ENCODE measurements at regions not wholly inside any gene's neighbourhood (a gene's known extent, or its start where the extent isn't known, plus 50 kb on each side); places are given as distances from the start of the nearest gene placed in this dataset.

DNA sequence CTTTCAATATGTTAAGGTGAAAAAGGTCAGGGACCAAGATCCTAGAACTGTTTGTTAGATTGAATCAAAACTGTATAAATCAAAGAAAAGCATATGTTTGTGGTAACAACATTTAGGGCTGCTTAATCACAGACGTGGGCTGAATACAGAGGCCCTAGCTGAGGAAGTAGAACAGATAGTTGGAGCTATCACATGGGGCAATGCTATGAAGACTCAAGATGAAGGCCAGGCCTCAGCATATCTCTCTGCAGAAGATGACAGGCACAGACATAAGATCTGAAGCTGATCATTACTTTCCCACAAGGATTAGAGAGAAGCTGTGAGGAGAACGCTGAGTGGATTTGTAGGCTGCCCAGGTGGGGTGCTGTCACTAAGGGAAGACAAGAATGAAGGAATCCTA, 158.6 kb upstream of the CARD18 start:
- DNase-seq (ENCODE audit: low read depth, low spot score): no peak
- H3K4me2 ChIP-seq (ENCODE audit: low read length): peak overlapping the region; percentile 8; the same call in 1 of the 2 replicates
- H3K9me2 ChIP-seq (ENCODE audit: insufficient read depth): no peaks in the 10 kb centered on the region
- no peaks in the 10 kb centered on the region for H3K79me2 ChIP-seq (ENCODE audit: insufficient read depth, low read length)
- no peak; the same call in 1 of the 2 replicates for ATAC-seq
- no peaks in the 10 kb centered on the region for H4K20me1 ChIP-seq (ENCODE audit: insufficient read depth)
- H3K9me3 ChIP-seq (ENCODE audit: control insufficient read depth in 1 of 2, insufficient read depth in 1 of 2, low read depth in 1 of 2, low read length in 2 of 2): no peaks in the 10 kb centered on the region
- no peaks in the 10 kb centered on the region for H3K36me3 ChIP-seq (ENCODE audit: control insufficient read depth in 1 of 2, insufficient read depth in 2 of 2, low read length in 2 of 2)
- H3K4me3 ChIP-seq (replicated peaks in 1 of 2; ENCODE audit: low read depth in 1 of 2, low read length in 2 of 2): no peak overlapping the region
- ChIA-PET CTCF (no interaction called here), RAD21 (ENCODE audit: low non-redundant PET in 1 of 2, low total read pairs in 2 of 2, uncharacterized antibody in 2 of 2, unreplicated experiment in 2 of 2) (no interaction called here), POLR2A (no interaction called here)
- BruUV-seq (replicated peaks): no TSS peak
- TF ChIP-seq CBX3 (IDR thresholded peaks at IDR 0.05; ENCODE audit: low read depth): no peak
- TF ChIP-seq FOSL1 (IDR thresholded peaks at IDR 0.05; ENCODE audit: low read depth): no peak
- TF ChIP-seq POLR2A (IDR thresholded peaks at IDR 0.05; ENCODE audit: borderline replicate concordance, extremely low read depth, insufficient read depth, insufficient read length): no peak
- TF ChIP-seq CEBPB (IDR thresholded peaks at IDR 0.05; ENCODE audit: low read depth): no peak
- TF ChIP-seq, protein P1, sequence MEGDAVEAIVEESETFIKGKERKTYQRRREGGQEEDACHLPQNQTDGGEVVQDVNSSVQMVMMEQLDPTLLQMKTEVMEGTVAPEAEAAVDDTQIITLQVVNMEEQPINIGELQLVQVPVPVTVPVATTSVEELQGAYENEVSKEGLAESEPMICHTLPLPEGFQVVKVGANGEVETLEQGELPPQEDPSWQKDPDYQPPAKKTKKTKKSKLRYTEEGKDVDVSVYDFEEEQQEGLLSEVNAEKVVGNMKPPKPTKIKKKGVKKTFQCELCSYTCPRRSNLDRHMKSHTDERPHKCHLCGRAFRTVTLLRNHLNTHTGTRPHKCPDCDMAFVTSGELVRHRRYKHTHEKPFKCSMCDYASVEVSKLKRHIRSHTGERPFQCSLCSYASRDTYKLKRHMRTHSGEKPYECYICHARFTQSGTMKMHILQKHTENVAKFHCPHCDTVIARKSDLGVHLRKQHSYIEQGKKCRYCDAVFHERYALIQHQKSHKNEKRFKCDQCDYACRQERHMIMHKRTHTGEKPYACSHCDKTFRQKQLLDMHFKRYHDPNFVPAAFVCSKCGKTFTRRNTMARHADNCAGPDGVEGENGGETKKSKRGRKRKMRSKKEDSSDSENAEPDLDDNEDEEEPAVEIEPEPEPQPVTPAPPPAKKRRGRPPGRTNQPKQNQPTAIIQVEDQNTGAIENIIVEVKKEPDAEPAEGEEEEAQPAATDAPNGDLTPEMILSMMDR (IDR thresholded peaks at IDR 0.05 in 2 of 3, conservative IDR thresholded peaks at IDR 0.05 in 1 of 3; ENCODE audit: borderline replicate concordance in 1 of 3, insufficient read depth in 1 of 3, low read depth in 2 of 3, low read length in 2 of 3): no peak
- TF ChIP-seq, protein P2, sequence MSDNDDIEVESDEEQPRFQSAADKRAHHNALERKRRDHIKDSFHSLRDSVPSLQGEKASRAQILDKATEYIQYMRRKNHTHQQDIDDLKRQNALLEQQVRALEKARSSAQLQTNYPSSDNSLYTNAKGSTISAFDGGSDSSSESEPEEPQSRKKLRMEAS (IDR thresholded peaks at IDR 0.05): no peak
- no peak for TF ChIP-seq EZH2 (IDR thresholded peaks at IDR 0.05)
- intact Hi-C loops (cut with micrococcal nuclease): no loop called here
- no peaks in the 10 kb centered on the region for H3K27me3 ChIP-seq (ENCODE audit: insufficient read depth, low read length)
- peaks cover 0 to 23% of the 10 kb centered on the region in 2 experiments; a peak in 2 of 4 replicates for H3K4me1 ChIP-seq (ENCODE audit: control insufficient read depth in 1 of 2, insufficient read depth in 2 of 2, low read length in 2 of 2)
- H3K27ac ChIP-seq (ENCODE audit: low read depth, low read length): no peak overlapping the region
- H2AFZ ChIP-seq (ENCODE audit: low read depth, low read length, poor library complexity, severe bottlenecking): peak overlapping the region; percentile 10
- no peak overlapping the region for H3K9ac ChIP-seq (ENCODE audit: low read length)

DNA sequence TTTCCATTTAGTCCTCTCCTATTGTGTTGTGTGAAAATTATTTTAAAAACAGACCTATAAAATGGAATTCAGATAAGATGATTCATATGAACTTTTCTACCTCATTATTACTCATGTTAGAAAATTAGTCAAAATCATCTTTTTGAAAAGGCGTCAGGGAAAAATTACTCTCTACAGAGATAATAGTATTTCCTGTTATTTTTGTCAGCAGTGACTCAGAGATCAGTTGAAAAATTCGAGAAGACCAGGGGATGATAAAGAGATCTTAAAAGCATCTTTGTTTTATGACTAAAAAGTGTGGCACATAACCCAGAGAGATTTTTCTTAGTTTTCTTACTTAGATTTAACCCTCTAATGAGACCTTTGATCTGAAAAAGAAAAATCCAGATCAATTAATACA, 157.9 kb upstream of the CARD18 start:
- no peak overlapping the region for H3K9ac ChIP-seq (ENCODE audit: low read length)
- H3K4me2 ChIP-seq (ENCODE audit: low read length): peak overlapping the region; percentile 39
- no peak for ATAC-seq
- H2AFZ ChIP-seq (ENCODE audit: low read depth, low read length, poor library complexity, severe bottlenecking): peak overlapping the region; percentile 79
- no peak overlapping the region for H3K4me3 ChIP-seq (replicated peaks in 1 of 2; ENCODE audit: low read depth in 1 of 2, low read length in 2 of 2)
- intact Hi-C loops (cut with micrococcal nuclease): no loop called here
- H3K9me3 ChIP-seq (ENCODE audit: control insufficient read depth in 1 of 2, insufficient read depth in 1 of 2, low read depth in 1 of 2, low read length in 2 of 2): no peaks in the 10 kb centered on the region
- peaks cover 0 to 23% of the 10 kb centered on the region in 2 experiments; a peak in 2 of 4 replicates for H3K4me1 ChIP-seq (ENCODE audit: control insufficient read depth in 1 of 2, insufficient read depth in 2 of 2, low read length in 2 of 2)
- no peak for DNase-seq (ENCODE audit: low read depth, low spot score)
- no peak overlapping the region for H3K27ac ChIP-seq (ENCODE audit: low read depth, low read length)
- no peaks in the 10 kb centered on the region for H3K27me3 ChIP-seq (ENCODE audit: insufficient read depth, low read length)
- no peaks in the 10 kb centered on the region for H3K79me2 ChIP-seq (ENCODE audit: insufficient read depth, low read length)
- TF ChIP-seq POLR2AphosphoS5 (IDR thresholded peaks at IDR 0.05; ENCODE audit: low read depth, low read length) (no peak), FOSL1 (IDR thresholded peaks at IDR 0.05; ENCODE audit: low read depth) (peak; percentile 53; the same call in 1 of the 2 replicates)
- ChIA-PET POLR2A (no interaction called here), RAD21 (ENCODE audit: low non-redundant PET in 1 of 2, low total read pairs in 2 of 2, uncharacterized antibody in 2 of 2, unreplicated experiment in 2 of 2) (no interaction called here), CTCF (no interaction called here)
- no TSS peak for BruUV-seq (replicated peaks)
- H3K36me3 ChIP-seq (ENCODE audit: control insufficient read depth in 1 of 2, insufficient read depth in 2 of 2, low read length in 2 of 2): no peaks in the 10 kb centered on the region
- no peaks in the 10 kb centered on the region for H4K20me1 ChIP-seq (ENCODE audit: insufficient read depth)
- H3K9me2 ChIP-seq (ENCODE audit: insufficient read depth): no peaks in the 10 kb centered on the region

Data from HCT116 (cell line).